ENCODE measurements at regions not wholly inside any gene's neighbourhood (a gene's known extent, or its start where the extent isn't known, plus 50 kb on each side); places are given as distances from the start of the nearest gene placed in this dataset.

- TF ChIP-seq, protein P1, sequence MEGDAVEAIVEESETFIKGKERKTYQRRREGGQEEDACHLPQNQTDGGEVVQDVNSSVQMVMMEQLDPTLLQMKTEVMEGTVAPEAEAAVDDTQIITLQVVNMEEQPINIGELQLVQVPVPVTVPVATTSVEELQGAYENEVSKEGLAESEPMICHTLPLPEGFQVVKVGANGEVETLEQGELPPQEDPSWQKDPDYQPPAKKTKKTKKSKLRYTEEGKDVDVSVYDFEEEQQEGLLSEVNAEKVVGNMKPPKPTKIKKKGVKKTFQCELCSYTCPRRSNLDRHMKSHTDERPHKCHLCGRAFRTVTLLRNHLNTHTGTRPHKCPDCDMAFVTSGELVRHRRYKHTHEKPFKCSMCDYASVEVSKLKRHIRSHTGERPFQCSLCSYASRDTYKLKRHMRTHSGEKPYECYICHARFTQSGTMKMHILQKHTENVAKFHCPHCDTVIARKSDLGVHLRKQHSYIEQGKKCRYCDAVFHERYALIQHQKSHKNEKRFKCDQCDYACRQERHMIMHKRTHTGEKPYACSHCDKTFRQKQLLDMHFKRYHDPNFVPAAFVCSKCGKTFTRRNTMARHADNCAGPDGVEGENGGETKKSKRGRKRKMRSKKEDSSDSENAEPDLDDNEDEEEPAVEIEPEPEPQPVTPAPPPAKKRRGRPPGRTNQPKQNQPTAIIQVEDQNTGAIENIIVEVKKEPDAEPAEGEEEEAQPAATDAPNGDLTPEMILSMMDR (IDR thresholded peaks at IDR 0.05; ENCODE audit: low read depth, low read length) = no peak
- TF ChIP-seq MAX (IDR thresholded peaks at IDR 0.05; ENCODE audit: low read depth, low read length) = no peak
Measured at GRCh38 chr16:55035956-55036355, 105.3 kb downstream of the IRX5 start.

All from NB4 (cell line).